ENCODE measurements at regions not wholly inside any gene's neighbourhood (a gene's known extent, or its start where the extent isn't known, plus 50 kb on each side); places are given as distances from the start of the nearest gene placed in this dataset.

DNA sequence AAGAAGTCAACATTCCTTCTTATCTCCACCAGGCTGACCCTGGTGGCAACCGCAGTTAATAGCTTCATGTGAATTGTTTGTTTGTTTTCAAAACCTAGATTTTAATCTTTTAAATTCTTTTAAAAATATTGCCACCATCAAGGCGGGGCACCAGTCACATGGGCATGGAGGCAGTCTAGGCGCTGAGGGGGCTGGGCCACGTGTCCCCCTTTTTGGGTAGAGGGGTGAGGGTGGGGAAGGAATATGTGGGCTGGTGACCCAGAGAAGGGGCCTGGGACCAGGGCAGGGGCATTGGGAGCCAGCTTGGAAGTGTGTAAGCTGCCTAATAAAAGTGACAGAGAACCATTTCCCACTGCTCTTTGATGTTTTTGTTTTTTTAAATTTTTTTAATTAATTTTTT lies 147.3 kb downstream of the GADD45G start:
- Histone ChIP-seq H3K27me3 (no peaks in the 10 kb centered on the region), H3K36me3 (ENCODE audit: low read depth, missing control alignments) (no peaks in the 10 kb centered on the region), H3K9me3 (no peaks in the 10 kb centered on the region), H3K4me1 (peaks cover 33% of the 10 kb centered on the region), H3K4me3 (no peak overlapping the region), H3K27ac (no peak overlapping the region)
- intact Hi-C loops (cut with DNase I; ENCODE audit: low total_unique reads) = no loop called here
- DNase-seq = no peak
- TF ChIP-seq CTCF (IDR thresholded peaks at IDR 0.05) (no peak), POLR2A (IDR thresholded peaks at IDR 0.05) (no peak)
- 81 to 82% methylated on average over 4 of the region's 4 CpGs for WGBS, 2 donors

DNA sequence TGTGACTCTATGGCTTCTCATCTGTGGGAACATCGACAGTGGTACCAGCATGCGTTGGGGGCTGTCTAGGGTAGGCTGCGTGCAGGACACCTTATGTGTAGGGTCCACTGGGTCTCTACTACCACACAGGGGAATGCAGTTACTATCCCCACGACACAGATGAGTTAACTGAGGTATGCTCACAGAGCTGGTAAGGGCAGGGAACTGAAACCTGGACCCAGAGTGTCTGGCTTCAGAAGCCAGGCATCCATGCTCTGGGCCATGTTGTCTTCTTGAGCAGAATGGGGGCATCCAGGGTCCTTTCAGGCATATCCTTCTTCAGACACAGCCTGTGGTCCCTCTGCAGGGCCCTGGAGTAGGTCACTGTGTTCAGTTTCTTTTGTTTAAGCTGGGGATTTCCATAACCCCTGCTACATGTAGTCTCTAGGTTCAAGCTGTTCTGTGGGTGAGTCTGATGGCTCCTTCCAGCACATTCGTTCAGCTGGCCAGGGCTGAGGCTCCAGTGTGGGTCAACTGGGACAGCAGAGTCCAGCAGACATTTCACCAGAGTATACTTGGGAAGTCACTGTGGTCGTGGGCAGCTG lies 148.8 kb downstream of the GADD45G start:
- intact Hi-C loops (cut with DNase I; ENCODE audit: low total_unique reads) = no loop called here
- 70 to 86% methylated on average over 6 of the region's 6 CpGs for WGBS, 2 donors

GRCh38 chr9:89754193-89754592 lies 149.4 kb downstream of the GADD45G start:
- Histone ChIP-seq H3K36me3 (ENCODE audit: low read depth, missing control alignments) (no peaks in the 10 kb centered on the region), H3K4me3 (no peak overlapping the region), H3K27me3 (no peaks in the 10 kb centered on the region), H3K27ac (no peak overlapping the region), H3K4me1 (peaks cover 36% of the 10 kb centered on the region), H3K9me3 (no peaks in the 10 kb centered on the region)
- no peak for DNase-seq
- WGBS, 2 donors = 100% methylated on average over 1 of the region's 1 CpG
- intact Hi-C loops (cut with DNase I; ENCODE audit: low total_unique reads) = no loop called here
- TF ChIP-seq CTCF (IDR thresholded peaks at IDR 0.05) (no peak), POLR2A (IDR thresholded peaks at IDR 0.05) (no peak)

More for the DNA sequence above, 148.8 kb downstream of the GADD45G start:
- Histone ChIP-seq H3K27ac (no peak overlapping the region), H3K27me3 (no peaks in the 10 kb centered on the region), H3K36me3 (ENCODE audit: low read depth, missing control alignments) (no peaks in the 10 kb centered on the region), H3K4me3 (no peak overlapping the region), H3K4me1 (peaks cover 33% of the 10 kb centered on the region), H3K9me3 (no peaks in the 10 kb centered on the region)
- no peak for TF ChIP-seq CTCF (IDR thresholded peaks at IDR 0.05)
- no peak for DNase-seq

GRCh38 chr9:89755821-89756220 lies 151.0 kb downstream of the GADD45G start:
- no peak overlapping the region for H3K4me3 ChIP-seq
- no peak for DNase-seq
- H3K4me1 ChIP-seq = peaks cover 26% of the 10 kb centered on the region
- WGBS, 2 donors = 74 to 84% methylated on average over 9 of the region's 9 CpGs
- H3K9me3 ChIP-seq = no peaks in the 10 kb centered on the region
- TF ChIP-seq POLR2A (IDR thresholded peaks at IDR 0.05) = no peak
- TF ChIP-seq CTCF (IDR thresholded peaks at IDR 0.05) = no peak
- H3K27ac ChIP-seq = no peak overlapping the region
- intact Hi-C loops (cut with DNase I; ENCODE audit: low total_unique reads) = no loop called here
- H3K27me3 ChIP-seq = no peaks in the 10 kb centered on the region
- H3K36me3 ChIP-seq (ENCODE audit: low read depth, missing control alignments) = no peaks in the 10 kb centered on the region

- Histone ChIP-seq H3K27ac (peak overlapping the region; percentile 3 to 45), H3K4me3 (no peak overlapping the region), H3K27me3 (no peaks in the 10 kb centered on the region), H3K4me1 (peaks cover 23% of the 10 kb centered on the region), H3K36me3 (ENCODE audit: low read depth, missing control alignments) (no peaks in the 10 kb centered on the region), H3K9me3 (no peaks in the 10 kb centered on the region)
- WGBS, 2 donors = 56 to 76% methylated on average over 5 to 8 of the region's 8 CpGs
- intact Hi-C loops (cut with DNase I; ENCODE audit: low total_unique reads) = no loop called here
- TF ChIP-seq POLR2A (IDR thresholded peaks at IDR 0.05) (no peak), CTCF (IDR thresholded peaks at IDR 0.05) (no peak)
- DNase-seq = peak; percentile 52
Observed at GRCh38 chr9:89756891-89757537, 152.2 kb downstream of the GADD45G start.

All from testis (tissue), 2 donors.